ENCODE measurements at regions not wholly inside any gene's neighbourhood (a gene's known extent, or its start where the extent isn't known, plus 50 kb on each side); places are given as distances from the start of the nearest gene placed in this dataset.

- no peak for TF ChIP-seq CTCF (conservative IDR thresholded peaks at IDR 0.05 in 1 of 2, IDR thresholded peaks at IDR 0.05 in 1 of 2; ENCODE audit: low read depth in 1 of 2, low read length in 2 of 2)
- no peak for TF ChIP-seq EZH2 (IDR thresholded peaks at IDR 0.05; ENCODE audit: low read length, missing control alignments)
These were observed 136.1 kb upstream of the RIOK3 start for GRCh38 chr18:23316988-23317387.

All from fibroblast of lung (primary cell).